NCI-H524 (cell line): ENCODE measurements at regions not wholly inside any gene's neighbourhood (a gene's known extent, or its start where the extent isn't known, plus 50 kb on each side); places are given as distances from the start of the nearest gene placed in this dataset.
A peak's percentile ranks its signal among the peaks of the same experiment; 100 is the strongest.

ENCODE experiments used
- DNase-seq, 2 experiments: peaks; one replicate each; lab custom pipeline; 2025; lab: John Stamatoyannopoulos, UW

- no peak for DNase-seq
These were observed 197.9 kb downstream of the OTOR start for GRCh38 chr20:16946097-16946496.

GRCh38 chr20:16947479-16947878 is 199.3 kb downstream of the OTOR start:
- DNase-seq = peak in 1 of 2 experiments; percentile 22

GRCh38 chr20:16951876-16952275 is 203.7 kb downstream of the OTOR start:
- no peak for DNase-seq

- no peak for DNase-seq
These were observed 204.8 kb downstream of the OTOR start for GRCh38 chr20:16952965-16953364.

GRCh38 chr20:16953858-16954257 is 205.7 kb downstream of the OTOR start:
- DNase-seq = no peak

GRCh38 chr20:16955462-16955861 is 207.3 kb downstream of the OTOR start:
- DNase-seq = no peak

GRCh38 chr20:16955971-16956370 is 207.8 kb downstream of the OTOR start:
- DNase-seq = no peak

- DNase-seq = no peak
These were observed 217.2 kb downstream of the OTOR start for GRCh38 chr20:16965401-16965800.

GRCh38 chr20:16966276-16966880 is 218.2 kb downstream of the OTOR start:
- DNase-seq = no peak

- no peak for DNase-seq
These were observed 219.9 kb downstream of the OTOR start for GRCh38 chr20:16968099-16968498.

GRCh38 chr20:16970776-16971175 is 222.6 kb downstream of the OTOR start:
- DNase-seq = no peak

- DNase-seq = no peak
These were observed 226.1 kb downstream of the OTOR start for GRCh38 chr20:16974080-16974854.

GRCh38 chr20:16974855-16975162 is 226.7 kb downstream of the OTOR start:
- DNase-seq = no peak

GRCh38 chr20:16975682-16976081 is 227.5 kb downstream of the OTOR start:
- DNase-seq = no peak

- DNase-seq = no peak
These were observed 230.3 kb downstream of the OTOR start for GRCh38 chr20:16978497-16978896.

- DNase-seq = no peak
These were observed 234.1 kb downstream of the OTOR start for GRCh38 chr20:16982091-16982726.

GRCh38 chr20:16984481-16984880 is 236.3 kb downstream of the OTOR start:
- no peak for DNase-seq

GRCh38 chr20:17003170-17003870 is 223.5 kb upstream of the PCSK2 start:
- DNase-seq = no peak

- DNase-seq = no peak
These were observed 216.7 kb upstream of the PCSK2 start for GRCh38 chr20:17010181-17010580.

- peak; percentile 17 to 46 for DNase-seq
These were observed 214.2 kb upstream of the PCSK2 start for GRCh38 chr20:17012546-17013226.

- DNase-seq = peak; percentile 52 to 72
These were observed 212.6 kb upstream of the PCSK2 start for GRCh38 chr20:17014217-17014616.

GRCh38 chr20:17014756-17015366 is 212.0 kb upstream of the PCSK2 start:
- DNase-seq = no peak
